ENCODE measurements at regions not wholly inside any gene's neighbourhood (a gene's known extent, or its start where the extent isn't known, plus 50 kb on each side); places are given as distances from the start of the nearest gene placed in this dataset.
A peak's percentile ranks its signal among the peaks of the same experiment; 100 is the strongest.

- TF ChIP-seq CTCF (IDR thresholded peaks at IDR 0.05; ENCODE audit: low read depth, low read length) (peak; percentile 57), POLR2A (IDR thresholded peaks at IDR 0.05; ENCODE audit: extremely low read depth, insufficient read length) (no peak), MAX (IDR thresholded peaks at IDR 0.05; ENCODE audit: low read depth, low read length) (no peak), MYC (IDR thresholded peaks at IDR 0.05; ENCODE audit: low read depth, low read length) (no peak)
Measured at GRCh38 chr15:79185199-79185598, 94.6 kb upstream of the RASGRF1 start.

Data from NB4 (cell line).